Epithelial cell of prostate (primary cell): ENCODE measurements at regions not wholly inside any gene's neighbourhood (a gene's known extent, or its start where the extent isn't known, plus 50 kb on each side); places are given as distances from the start of the nearest gene placed in this dataset.

Experiments
- DNase-seq: peaks from one replicate; pipeline ENCODE4 v3.0.0-alpha.2; 2011; ENCODE audit warnings: low read depth, low spot score
- H3K27ac ChIP-seq: fragments of 450-650 bp; 2 replicates; pipeline ENCODE4 v1.5.1; 2017; ENCODE audit warnings: mild to moderate bottlenecking

- no peak for DNase-seq
- no peak overlapping the region for H3K27ac ChIP-seq
Measured at GRCh38 chr16:86129541-86129940, 230.6 kb downstream of the IRF8 start.

- no peak for DNase-seq
- no peak overlapping the region for H3K27ac ChIP-seq
Measured at GRCh38 chr16:86133377-86133776, 234.4 kb downstream of the IRF8 start.

GRCh38 chr16:86133847-86134375 lies 234.9 kb downstream of the IRF8 start:
- no peak for DNase-seq
- no peak overlapping the region for H3K27ac ChIP-seq

DNA sequence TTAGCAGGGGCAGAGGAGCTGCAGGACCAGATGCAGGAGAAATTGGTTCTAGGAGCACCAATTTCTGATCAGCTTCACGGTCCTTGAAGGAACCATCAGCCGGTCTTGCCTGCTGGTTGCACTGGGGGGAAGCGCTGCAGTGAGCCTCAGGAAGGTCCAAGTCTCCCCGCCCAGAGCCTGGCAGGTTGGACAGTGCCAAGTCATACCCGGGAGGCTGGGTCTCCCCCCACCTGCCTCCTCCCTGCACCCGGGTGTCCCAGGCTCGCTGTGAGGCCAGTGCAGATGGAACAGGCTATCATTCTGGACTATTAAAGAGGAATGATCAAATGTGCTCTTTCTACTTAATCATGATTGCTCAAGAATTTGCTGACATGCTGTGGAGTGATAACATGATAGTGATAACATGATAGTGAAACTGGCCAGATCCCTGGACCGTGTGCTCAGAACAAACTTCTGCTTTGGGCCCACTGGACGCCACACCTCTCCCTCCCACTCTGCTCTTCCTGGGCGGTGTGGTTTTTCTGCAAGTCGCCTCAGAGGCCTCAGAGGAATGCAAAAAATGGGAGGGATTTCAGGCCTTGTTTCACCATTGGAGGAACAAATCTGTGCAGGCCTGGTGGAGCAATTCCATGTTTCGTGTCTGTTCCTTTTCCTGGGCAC lies 236.0 kb downstream of the IRF8 start:
- no peak overlapping the region for H3K27ac ChIP-seq
- no peak for DNase-seq

- DNase-seq = no peak
- no peak overlapping the region for H3K27ac ChIP-seq
Measured at GRCh38 chr16:86137359-86137758, 238.4 kb downstream of the IRF8 start.

GRCh38 chr16:86138121-86139085 lies 239.4 kb downstream of the IRF8 start:
- H3K27ac ChIP-seq = no peak overlapping the region
- DNase-seq = no peak

DNA sequence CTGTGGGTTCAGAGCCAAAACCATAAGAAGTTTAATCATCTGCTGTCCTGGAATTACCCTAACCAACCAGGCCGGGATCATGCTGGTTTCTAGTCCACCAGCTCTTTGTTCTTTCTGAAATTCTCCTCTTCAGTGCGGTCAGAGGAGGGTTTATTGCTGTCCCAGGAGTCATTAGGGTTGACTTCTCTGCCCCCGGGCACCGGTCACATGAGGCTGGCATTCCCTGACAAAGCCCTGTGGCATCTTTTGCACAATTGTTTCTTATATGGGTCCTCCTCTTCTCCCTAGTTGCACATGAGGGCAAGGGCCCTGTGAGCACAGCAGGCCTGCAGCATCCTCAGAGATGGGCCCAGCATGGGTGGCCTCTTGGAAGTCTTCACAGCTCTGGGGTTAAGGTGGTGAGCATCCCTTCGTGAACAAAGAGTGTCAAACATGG lies 243.9 kb downstream of the IRF8 start:
- H3K27ac ChIP-seq = no peak overlapping the region
- no peak for DNase-seq

DNA sequence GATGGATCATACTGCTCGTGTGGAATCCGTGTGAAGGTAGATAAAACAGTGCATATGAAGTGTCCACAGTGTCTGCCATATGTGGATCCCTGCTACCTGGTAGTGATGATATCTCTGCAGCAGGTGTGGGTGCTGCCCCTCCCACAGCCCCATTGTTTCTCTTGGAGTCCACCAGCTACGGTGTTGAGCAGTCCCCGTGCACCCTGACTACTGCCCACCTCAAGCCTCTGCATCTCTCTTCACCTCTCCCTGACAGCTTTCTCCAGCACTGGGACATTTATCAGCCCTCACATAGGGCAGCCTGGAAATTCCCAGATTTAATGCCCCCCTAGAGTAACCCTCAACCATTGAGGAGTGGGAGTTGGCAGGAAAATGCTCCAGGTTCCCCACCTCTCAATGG lies 244.7 kb downstream of the IRF8 start:
- no peak for DNase-seq

DNA sequence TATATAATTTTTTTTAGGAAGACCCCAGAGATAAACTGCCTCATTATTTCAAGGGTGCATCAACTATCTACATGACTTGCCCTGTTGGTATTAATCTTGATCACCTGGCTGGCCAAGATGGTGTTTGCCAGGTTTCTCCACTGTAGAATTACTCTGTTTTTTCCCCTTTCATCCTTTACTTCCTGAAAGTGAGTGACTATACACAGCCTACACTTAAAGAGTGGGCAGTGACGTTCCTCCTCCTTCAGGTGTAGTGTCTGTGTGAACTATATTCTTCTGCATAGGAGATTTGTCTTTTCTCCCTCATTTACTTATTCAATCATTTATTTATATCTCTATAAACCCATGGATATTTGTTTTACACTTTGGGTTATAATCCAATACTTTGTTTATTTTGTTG lies 246.7 kb downstream of the IRF8 start:
- no peak for DNase-seq
- H3K27ac ChIP-seq = no peak overlapping the region

More for the DNA sequence above, 244.7 kb downstream of the IRF8 start:
- no peak overlapping the region for H3K27ac ChIP-seq

GRCh38 chr16:86150641-86151238 lies 251.8 kb downstream of the IRF8 start:
- no peak for DNase-seq
- no peak overlapping the region for H3K27ac ChIP-seq

DNA sequence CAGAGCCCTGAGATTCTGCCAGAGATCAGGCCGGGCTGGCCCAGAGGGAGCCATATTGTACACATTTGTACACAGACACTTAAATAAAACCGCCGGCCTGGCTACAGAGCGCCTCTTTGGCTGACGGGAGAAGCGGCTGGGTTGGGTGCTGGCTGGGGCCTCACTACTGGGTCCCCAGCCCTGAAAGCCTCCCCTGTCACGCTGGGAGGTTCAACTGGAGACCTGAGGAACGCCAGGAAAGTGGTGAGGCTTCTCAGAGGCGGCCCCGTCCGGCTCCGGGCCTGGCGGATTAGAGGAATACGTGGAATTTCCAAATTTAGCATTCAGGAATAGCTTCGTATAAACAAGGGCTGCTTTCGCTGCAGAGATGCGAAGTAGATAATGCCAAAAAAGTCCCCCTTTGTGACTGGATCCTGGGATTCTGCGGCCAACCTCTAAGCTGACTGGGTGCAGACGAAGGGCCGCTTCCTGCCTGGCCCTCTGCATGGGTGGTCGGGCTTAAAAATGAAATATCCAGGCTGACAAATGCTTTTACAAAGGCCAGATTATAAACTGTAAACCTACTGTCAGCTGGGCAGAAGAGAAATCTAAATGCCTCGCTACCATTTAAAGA lies 252.4 kb downstream of the IRF8 start:
- no peak for DNase-seq
- H3K27ac ChIP-seq = no peak overlapping the region

DNA sequence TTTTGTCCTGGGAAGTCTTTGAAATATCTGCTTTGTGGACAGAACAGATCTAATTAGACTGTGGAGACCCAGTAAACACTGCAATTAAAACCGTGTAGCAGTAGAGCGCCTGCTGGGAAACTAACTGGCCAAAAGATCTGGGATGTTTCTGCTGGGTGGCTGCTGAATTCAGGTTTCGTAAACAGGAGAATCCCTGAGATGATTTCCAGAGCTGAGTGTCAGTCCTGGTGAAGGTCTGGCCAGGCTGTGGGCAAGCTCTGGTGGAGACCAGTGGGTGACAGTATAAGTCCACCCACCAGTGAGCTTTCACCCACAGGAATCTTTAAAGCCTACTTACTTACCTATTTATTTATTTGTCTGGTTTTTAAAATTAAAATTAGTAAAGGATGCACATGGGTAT lies 257.2 kb downstream of the IRF8 start:
- no peak overlapping the region for H3K27ac ChIP-seq
- DNase-seq = no peak

- DNase-seq = no peak
Measured at GRCh38 chr16:86157616-86158247, 258.8 kb downstream of the IRF8 start.

GRCh38 chr16:86158688-86159360 lies 259.9 kb downstream of the IRF8 start:
- H3K27ac ChIP-seq = no peak overlapping the region
- DNase-seq = no peak

More at GRCh38 chr16:86157616-86158247, 258.8 kb downstream of the IRF8 start:
- H3K27ac ChIP-seq = no peak overlapping the region

DNA sequence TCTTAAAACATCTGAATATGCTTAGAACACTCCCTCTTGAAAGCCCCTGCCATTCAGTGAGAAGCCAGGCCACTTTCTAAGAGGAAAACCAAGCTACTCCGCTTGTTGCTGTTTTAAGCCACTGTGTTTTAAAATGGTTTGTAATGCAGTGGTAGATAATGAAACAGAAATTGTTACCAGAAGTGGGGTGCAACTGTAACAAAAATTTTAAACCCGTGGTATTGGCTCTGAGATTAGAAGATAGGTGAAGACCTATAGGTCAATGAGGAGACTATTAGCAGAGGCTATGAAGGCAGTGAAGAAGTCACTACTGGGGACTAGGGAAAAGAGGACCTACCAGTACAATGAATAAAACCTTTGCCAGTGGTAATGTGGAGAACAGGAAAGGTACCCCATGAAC lies 266.5 kb downstream of the IRF8 start:
- no peak overlapping the region for H3K27ac ChIP-seq
- no peak for DNase-seq

- no peak overlapping the region for H3K27ac ChIP-seq
- DNase-seq = no peak
Measured at GRCh38 chr16:86166414-86166813, 267.5 kb downstream of the IRF8 start.

GRCh38 chr16:86167061-86167460 lies 268.1 kb downstream of the IRF8 start:
- no peak for DNase-seq

GRCh38 chr16:86170720-86171119 lies 271.8 kb downstream of the IRF8 start:
- DNase-seq = no peak
- H3K27ac ChIP-seq = no peak overlapping the region

More at GRCh38 chr16:86167061-86167460, 268.1 kb downstream of the IRF8 start:
- no peak overlapping the region for H3K27ac ChIP-seq

DNA sequence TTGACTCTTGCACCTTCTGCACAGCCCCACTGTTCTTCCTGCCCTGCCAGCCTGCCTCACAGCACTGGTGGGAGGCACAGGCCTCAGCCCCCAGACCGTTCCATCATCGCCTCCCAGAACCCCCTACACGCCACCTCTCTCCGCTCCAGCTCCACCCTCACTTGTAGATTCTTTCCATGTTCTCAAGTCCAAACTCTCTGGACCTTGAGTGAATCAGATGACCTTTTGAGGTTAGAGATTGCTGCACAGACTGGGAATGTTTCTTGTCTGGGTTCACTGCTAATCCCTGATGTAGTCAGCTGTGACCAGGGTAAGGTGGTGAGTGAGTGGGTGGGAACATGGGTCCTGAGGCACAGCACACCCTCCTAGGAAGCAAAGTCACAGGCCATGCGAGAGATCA lies 272.4 kb downstream of the IRF8 start:
- DNase-seq = no peak
- no peak overlapping the region for H3K27ac ChIP-seq
